Common myeloid progenitor, CD34-positive (primary cell): ENCODE measurements at regions not wholly inside any gene's neighbourhood (a gene's known extent, or its start where the extent isn't known, plus 50 kb on each side); places are given as distances from the start of the nearest gene placed in this dataset.

ENCODE experiments used
- CTCF ChIA-PET: fragments of 350-600 bp; sonication (Branson Sonifier 250); formaldehyde crosslinking; loops from one replicate; lab custom pipeline; 2021; ENCODE audit warnings: antibody characterized with exemption; lab: Charles Lee
- POLR2A ChIA-PET: fragments of 350-600 bp; sonication (Branson Sonifier 250); formaldehyde crosslinking; loops from one replicate; lab custom pipeline; 2021; ENCODE audit warnings: antibody characterized with exemption; lab: Charles Lee
- DNase-seq, 3 donors: peaks; one replicate each; pipeline versions ENCODE4 v3.0.0 to v3.0.0-alpha.2; 2013
- H3K27ac ChIP-seq, 2 experiments: 1 replicate in 1 of 2; 2 replicates in 1 of 2; pipeline ENCODE4 v1.7.0; 2013; ENCODE audit warnings: inconsistent platforms in 2 of 2, low read length in 2 of 2, mild to moderate bottlenecking in 2 of 2, low read depth in 1 of 2, moderate library complexity in 1 of 2; ENCODE audit not compliant: severe bottlenecking in 2 of 2, insufficient read depth in 1 of 2, poor library complexity in 1 of 2
- H3K27me3 ChIP-seq, 5 experiments: replicated peaks in 2 of 5; 1 replicate in 3 of 5; 2 replicates in 2 of 5; pipeline versions ENCODE4 v1.6.1 to v1.7.0; 2013; ENCODE audit warnings: low read length in 4 of 5, mild to moderate bottlenecking in 2 of 5, moderate library complexity in 2 of 5, inconsistent platforms in 1 of 5; ENCODE audit not compliant: insufficient read depth in 5 of 5, control insufficient read depth in 4 of 5
- H3K36me3 ChIP-seq, 4 experiments: 1 replicate in 2 of 4; 2 replicates in 2 of 4; pipeline versions ENCODE4 v1.6.1 to v1.7.0; 2013; ENCODE audit warnings: low read length in 3 of 4, control low read depth in 1 of 4, mild to moderate bottlenecking in 1 of 4; ENCODE audit not compliant: control insufficient read depth in 4 of 4, insufficient read depth in 4 of 4
- H3K4me1 ChIP-seq, 4 experiments: 1 replicate in 3 of 4; 2 replicates in 1 of 4; pipeline versions ENCODE4 v1.6.1 to v1.7.1; 2013; ENCODE audit warnings: low read length in 3 of 4, mild to moderate bottlenecking in 3 of 4, control low read depth in 1 of 4, inconsistent platforms in 1 of 4, moderate library complexity in 1 of 4; ENCODE audit not compliant: control insufficient read depth in 4 of 4, insufficient read depth in 4 of 4; ENCODE audit errors: control extremely low read depth in 1 of 4
- H3K4me3 ChIP-seq, 7 experiments: 1 replicate in 4 of 7; 2 replicates in 3 of 7; pipeline versions ENCODE4 v1.5.1 to v1.7.0; 2013; ENCODE audit warnings: mild to moderate bottlenecking in 7 of 7, low read length in 6 of 7, moderate library complexity in 6 of 7, inconsistent platforms in 2 of 7, low read depth in 2 of 7, control low read depth in 1 of 7; ENCODE audit not compliant: insufficient read depth in 4 of 7, control insufficient read depth in 1 of 7; ENCODE audit errors: extremely low read depth in 1 of 7
- H3K9me3 ChIP-seq, 5 experiments: 1 replicate in 4 of 5; 2 replicates in 1 of 5; pipeline versions ENCODE4 v1.6.1 to v1.7.1; 2013; ENCODE audit warnings: low read length in 4 of 5, mild to moderate bottlenecking in 2 of 5, inconsistent platforms in 1 of 5, low read depth in 1 of 5, moderate library complexity in 1 of 5; ENCODE audit not compliant: control insufficient read depth in 4 of 5, insufficient read depth in 2 of 5; ENCODE audit errors: control extremely low read depth in 1 of 5
- WGBS: methylation state at CpG from one replicate; pipeline ENCODE4 v1.1.5; 2013; ENCODE audit not compliant: insufficient coverage; 5-methylcytosine and 5-hydroxymethylcytosine counted together

GRCh38 chr11:134552749-134553148 is 140.7 kb upstream of the B3GAT1 start:
- POLR2A ChIA-PET: no interaction called here
- CTCF ChIA-PET: no interaction called here
- Histone ChIP-seq H3K9me3 (no peaks in the 10 kb centered on the region), H3K4me1 (no peaks in the 10 kb centered on the region), H3K27me3 (peaks cover 0 to 6% (median 3%) of the 10 kb centered on the region in 5 experiments), H3K4me3 (no peak overlapping the region), H3K36me3 (no peaks in the 10 kb centered on the region), H3K27ac (no peak overlapping the region)
- WGBS: no CpG with 5 or more reads among the region's 1 CpG
- DNase-seq: no peak

- Histone ChIP-seq H3K27ac (no peak overlapping the region), H3K9me3 (peaks cover 0 to 4% (median 0%) of the 10 kb centered on the region in 5 experiments), H3K4me3 (no peak overlapping the region), H3K36me3 (no peaks in the 10 kb centered on the region), H3K4me1 (no peaks in the 10 kb centered on the region), H3K27me3 (peaks cover 0 to 7% (median 0%) of the 10 kb centered on the region in 5 experiments)
- WGBS: 91% methylated on average over 5 of the region's 5 CpGs
- no peak for DNase-seq
- ChIA-PET POLR2A (no interaction called here), CTCF (no interaction called here)
These were observed 133.5 kb upstream of the B3GAT1 start for GRCh38 chr11:134545521-134545920.

GRCh38 chr11:134544095-134544815 is 132.2 kb upstream of the B3GAT1 start:
- peaks cover 0 to 7% (median 0%) of the 10 kb centered on the region in 5 experiments for H3K27me3 ChIP-seq
- H3K4me1 ChIP-seq: no peaks in the 10 kb centered on the region

GRCh38 chr11:134543645-134544044 is 131.6 kb upstream of the B3GAT1 start:
- no peak overlapping the region for H3K27ac ChIP-seq
- H3K27me3 ChIP-seq: peaks cover 0 to 7% (median 2%) of the 10 kb centered on the region in 5 experiments
- no peak for DNase-seq
- H3K4me1 ChIP-seq: no peaks in the 10 kb centered on the region
- no peak overlapping the region for H3K4me3 ChIP-seq
- 100% methylated on average over 3 of the region's 4 CpGs for WGBS
- POLR2A ChIA-PET: no interaction called here
- no peaks in the 10 kb centered on the region for H3K36me3 ChIP-seq
- CTCF ChIA-PET: no interaction called here
- peaks cover 0 to 4% (median 0%) of the 10 kb centered on the region in 5 experiments for H3K9me3 ChIP-seq

More at GRCh38 chr11:134544095-134544815, 132.2 kb upstream of the B3GAT1 start:
- DNase-seq: no peak
- CTCF ChIA-PET: no interaction called here
- peaks cover 0 to 4% (median 0%) of the 10 kb centered on the region in 5 experiments for H3K9me3 ChIP-seq
- no peak overlapping the region for H3K27ac ChIP-seq
- 90% methylated on average over 11 of the region's 14 CpGs for WGBS
- no peak overlapping the region for H3K4me3 ChIP-seq
- no peaks in the 10 kb centered on the region for H3K36me3 ChIP-seq
- POLR2A ChIA-PET: no interaction called here

GRCh38 chr11:134543241-134543640 is 131.2 kb upstream of the B3GAT1 start:
- Histone ChIP-seq H3K9me3 (peaks cover 0 to 4% (median 0%) of the 10 kb centered on the region in 5 experiments), H3K27me3 (peaks cover 0 to 10% (median 2%) of the 10 kb centered on the region in 5 experiments), H3K4me3 (no peak overlapping the region), H3K4me1 (no peaks in the 10 kb centered on the region), H3K36me3 (no peaks in the 10 kb centered on the region), H3K27ac (no peak overlapping the region)
- no peak for DNase-seq
- CTCF ChIA-PET: no interaction called here
- POLR2A ChIA-PET: no interaction called here
- WGBS: 95% methylated on average over 4 of the region's 4 CpGs

GRCh38 chr11:134542401-134543165 is 130.5 kb upstream of the B3GAT1 start:
- POLR2A ChIA-PET: no interaction called here

GRCh38 chr11:134541951-134542350 is 129.9 kb upstream of the B3GAT1 start:
- no peaks in the 10 kb centered on the region for H3K36me3 ChIP-seq
- H3K4me1 ChIP-seq: peaks cover 0 to 6% (median 5%) of the 10 kb centered on the region in 4 experiments
- CTCF ChIA-PET: no interaction called here
- POLR2A ChIA-PET: no interaction called here
- WGBS: 100% methylated on average over 4 of the region's 4 CpGs
- H3K9me3 ChIP-seq: peaks cover 0 to 4% (median 0%) of the 10 kb centered on the region in 5 experiments
- H3K27me3 ChIP-seq: peaks cover 0 to 17% (median 3%) of the 10 kb centered on the region in 5 experiments
- DNase-seq: no peak
- no peak overlapping the region for H3K4me3 ChIP-seq
- no peak overlapping the region for H3K27ac ChIP-seq

More at GRCh38 chr11:134542401-134543165, 130.5 kb upstream of the B3GAT1 start:
- H3K9me3 ChIP-seq: peaks cover 0 to 4% (median 0%) of the 10 kb centered on the region in 5 experiments
- H3K36me3 ChIP-seq: no peaks in the 10 kb centered on the region
- CTCF ChIA-PET: no interaction called here
- no peak overlapping the region for H3K27ac ChIP-seq
- no peak overlapping the region for H3K4me3 ChIP-seq
- WGBS: 89% methylated on average over 9 of the region's 10 CpGs
- DNase-seq: no peak
- peaks cover 0 to 14% (median 3%) of the 10 kb centered on the region in 5 experiments for H3K27me3 ChIP-seq
- peaks cover 0 to under 1% (median 0%) of the 10 kb centered on the region in 4 experiments for H3K4me1 ChIP-seq
